Stimulated activated CD4-positive, alpha-beta T cell treated with anti-CD3 and anti-CD28 coated beads, TNF-alpha, amount 100 ng/mL, for 4 hours (primary cell): ENCODE measurements at regions not wholly inside any gene's neighbourhood (a gene's known extent, or its start where the extent isn't known, plus 50 kb on each side); places are given as distances from the start of the nearest gene placed in this dataset.

Experiments used
- DNase-seq, 3 experiments: peaks; one replicate each; pipeline ENCODE4 v3.0.0-alpha.2; 2020; ENCODE audit warnings: low read depth in 3 of 3

DNA sequence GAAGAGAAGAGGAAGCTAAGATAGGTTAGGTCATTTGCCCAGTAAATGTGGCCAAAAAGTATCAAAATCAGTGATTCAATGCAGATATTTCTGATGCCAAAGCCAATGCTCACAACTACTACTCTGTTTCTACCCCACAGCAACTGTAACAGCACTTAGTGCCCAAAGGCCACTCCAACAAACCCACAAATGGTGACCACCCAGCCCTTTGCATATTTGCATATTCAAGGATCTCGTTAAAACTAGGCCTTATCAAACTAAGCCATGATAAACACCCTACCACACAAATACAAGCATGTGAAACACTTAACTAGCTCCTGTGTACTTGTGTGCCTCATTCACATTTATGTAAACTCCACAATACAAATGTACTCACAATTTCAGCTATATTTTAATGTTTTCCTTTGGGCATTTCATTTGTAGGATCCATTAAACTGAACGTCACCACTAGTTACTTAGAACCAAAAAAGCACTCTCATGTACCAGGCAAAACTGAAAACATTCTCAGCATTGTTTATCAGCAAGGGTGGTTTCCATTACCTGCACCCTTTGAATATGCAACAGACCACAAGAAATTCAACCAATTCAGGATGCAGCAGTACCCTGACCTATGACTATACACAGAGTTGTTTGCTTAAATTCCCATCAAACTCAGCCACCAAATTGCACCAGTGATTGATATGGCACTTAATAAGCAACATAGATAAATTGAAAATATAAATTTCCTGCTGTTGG is 111.2 kb upstream of the STT3B start:
- DNase-seq = no peak

DNA sequence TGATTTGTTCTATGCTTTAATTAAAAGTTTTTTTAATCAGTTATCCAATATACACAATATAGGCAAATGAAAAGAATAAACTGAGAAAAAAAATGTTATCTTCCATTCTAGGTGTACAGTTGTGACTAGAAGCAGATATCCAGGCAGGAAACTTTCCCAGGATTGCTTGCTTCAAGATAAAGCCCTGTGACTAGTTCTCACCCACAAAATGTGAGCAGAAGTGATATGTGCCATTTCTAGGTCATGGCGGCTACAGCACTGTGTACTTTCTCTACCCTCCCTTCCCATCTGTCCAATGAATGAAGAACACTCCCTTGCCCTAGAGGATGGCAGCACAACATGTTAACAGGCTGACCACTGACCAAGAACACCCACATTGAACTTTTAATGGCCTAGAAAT is 110.5 kb upstream of the STT3B start:
- DNase-seq = no peak

DNA sequence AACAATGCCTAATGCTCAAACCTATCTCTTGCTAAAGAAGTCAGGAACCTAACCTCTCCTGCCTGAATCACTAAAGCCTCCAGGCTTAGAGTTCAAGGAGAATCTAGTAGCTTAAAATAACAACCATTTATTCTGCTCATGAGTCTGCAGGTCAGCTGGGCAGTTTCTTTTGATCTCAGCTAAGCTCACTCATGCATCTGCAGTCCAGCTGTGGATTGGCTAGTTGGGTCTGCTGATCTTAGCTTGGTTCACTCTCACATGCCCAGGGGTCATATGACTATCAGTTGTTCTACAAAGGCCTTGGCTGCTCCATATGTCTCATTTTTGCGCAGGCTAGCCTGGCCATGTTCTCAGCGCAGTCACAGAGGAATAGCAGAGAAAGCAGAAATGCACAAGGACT is 109.2 kb upstream of the STT3B start:
- no peak for DNase-seq

DNA sequence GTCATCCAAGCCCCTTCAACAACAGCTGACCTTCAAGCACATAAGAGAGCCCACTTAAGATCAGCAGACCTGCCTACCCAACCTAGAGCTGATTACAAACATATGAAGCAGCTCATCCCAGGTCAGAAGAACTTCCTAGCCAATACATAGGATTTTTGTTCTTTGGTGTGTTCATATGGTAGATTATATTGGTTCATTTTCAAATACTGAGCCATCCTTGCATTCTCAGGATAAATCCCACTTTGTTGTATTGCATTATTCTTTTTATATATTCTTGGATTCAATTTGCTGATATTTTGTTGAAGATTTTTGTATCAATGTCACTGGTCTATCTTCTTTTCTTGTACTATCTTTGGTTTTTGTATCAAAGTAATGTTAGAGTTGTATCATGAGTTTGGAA is 107.3 kb upstream of the STT3B start:
- no peak for DNase-seq

GRCh38 chr3:31427623-31428022 is 105.1 kb upstream of the STT3B start:
- DNase-seq = no peak

GRCh38 chr3:31431321-31431720 is 101.4 kb upstream of the STT3B start:
- DNase-seq = no peak

DNA sequence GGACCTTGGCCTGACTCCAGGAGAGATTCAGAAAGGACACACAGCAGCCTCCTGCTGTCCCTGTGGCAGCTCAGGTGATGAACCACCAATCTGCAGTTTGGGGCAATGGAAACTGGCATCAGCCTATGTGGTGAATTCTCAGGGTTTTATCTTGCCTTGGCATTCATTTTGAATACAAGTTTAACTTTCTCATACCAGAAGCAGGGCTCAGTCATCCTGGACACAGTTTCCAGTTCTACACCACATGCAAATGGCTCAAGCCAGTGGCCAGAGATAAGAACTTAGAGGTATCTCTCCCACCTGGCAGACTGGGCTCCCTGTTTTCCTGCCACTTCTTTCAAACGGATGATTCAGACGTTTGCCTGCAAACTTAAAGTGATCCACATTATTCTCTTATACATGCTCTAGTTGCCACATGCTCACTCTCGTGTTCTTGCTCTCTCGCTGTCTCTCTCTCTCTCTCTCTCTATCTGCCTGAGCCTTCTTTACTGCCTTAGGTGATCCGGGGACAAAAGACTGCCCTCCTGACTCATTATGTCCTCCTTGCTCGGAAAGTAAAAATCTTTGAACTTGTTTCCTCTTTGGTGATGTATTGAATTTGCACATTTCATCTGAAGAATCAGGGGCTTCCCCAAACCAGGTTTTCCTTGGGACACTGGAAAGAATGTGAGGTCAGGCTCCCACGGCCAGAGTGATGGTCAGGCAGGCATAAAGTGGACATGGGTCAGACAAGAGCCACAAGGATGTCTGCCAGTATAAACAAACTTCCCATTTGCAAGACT is 99.6 kb upstream of the STT3B start:
- no peak for DNase-seq

DNA sequence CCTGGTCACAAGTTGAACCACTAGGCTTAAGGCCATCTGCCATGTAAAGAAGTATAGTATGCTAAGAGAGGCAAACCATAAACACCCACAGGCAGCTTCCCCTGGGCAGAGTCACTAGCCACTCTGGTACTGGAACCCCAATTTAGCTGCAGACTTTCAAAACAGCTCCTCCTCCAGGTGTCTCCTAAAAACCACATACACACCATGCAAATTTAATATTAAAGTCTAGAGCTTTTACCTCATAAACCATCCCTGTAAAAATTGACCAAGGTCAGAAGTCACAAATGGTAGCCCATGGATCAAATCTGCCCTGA is 99.1 kb upstream of the STT3B start:
- DNase-seq = no peak

DNA sequence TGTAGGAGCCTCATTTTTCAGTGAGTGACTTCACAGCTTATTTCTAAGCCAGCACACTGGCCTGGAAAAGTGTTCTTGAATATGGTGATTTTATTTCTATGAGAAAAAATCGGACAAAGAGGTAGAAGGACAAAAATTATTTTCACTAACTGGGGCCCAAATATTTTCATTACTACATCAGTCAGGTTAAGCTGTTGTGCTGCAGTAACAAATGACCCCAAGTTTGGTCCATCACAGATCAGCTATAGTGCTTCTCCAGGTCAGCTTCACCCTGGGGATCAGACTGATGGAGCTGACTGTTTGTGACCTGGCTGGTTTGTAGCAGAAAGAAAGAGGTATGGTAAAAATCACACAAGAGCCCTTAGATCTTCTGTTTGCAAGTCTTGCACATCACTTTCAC is 97.9 kb upstream of the STT3B start:
- DNase-seq = no peak

GRCh38 chr3:31436830-31437229 is 95.9 kb upstream of the STT3B start:
- no peak for DNase-seq

GRCh38 chr3:31438742-31439141 is 94.0 kb upstream of the STT3B start:
- no peak for DNase-seq

DNA sequence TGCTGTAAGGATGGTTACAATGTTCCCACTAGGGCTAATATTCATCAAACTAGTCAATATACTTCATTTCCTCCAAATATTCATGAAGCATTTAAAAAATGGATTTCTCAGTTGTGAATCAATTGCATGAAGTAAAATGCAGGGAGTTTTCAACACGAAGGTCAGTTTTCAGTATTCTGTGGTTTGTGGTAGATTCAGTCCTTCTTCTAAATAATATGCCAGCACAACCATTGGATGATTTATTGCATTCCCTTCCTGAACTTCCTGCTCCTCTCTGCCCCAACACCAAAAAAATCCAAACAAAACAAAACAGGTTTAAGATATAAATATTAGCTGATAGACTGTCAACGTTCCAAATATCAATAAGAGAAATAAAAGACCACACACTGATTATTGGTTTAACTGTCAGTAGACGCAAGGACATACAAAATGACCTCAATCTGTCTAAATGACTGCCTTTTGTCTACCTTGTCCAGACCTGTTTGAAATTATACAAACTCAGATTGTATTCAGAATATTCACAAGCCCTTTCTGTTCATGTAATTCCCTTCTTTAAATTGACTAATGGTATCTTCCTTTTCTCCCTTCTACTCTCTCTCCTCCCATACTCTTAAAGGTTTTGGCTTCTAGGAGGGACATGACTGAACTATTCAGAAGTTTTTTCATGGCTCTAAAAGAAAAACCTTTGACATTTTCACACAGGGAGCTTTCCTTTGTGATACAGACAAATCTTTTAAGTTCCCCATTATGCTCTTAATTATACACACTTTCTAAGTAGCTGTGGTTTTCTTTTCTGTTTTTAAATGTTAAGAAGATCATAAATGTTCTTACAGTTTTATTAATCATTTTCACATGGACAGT is 92.6 kb upstream of the STT3B start:
- no peak for DNase-seq

DNA sequence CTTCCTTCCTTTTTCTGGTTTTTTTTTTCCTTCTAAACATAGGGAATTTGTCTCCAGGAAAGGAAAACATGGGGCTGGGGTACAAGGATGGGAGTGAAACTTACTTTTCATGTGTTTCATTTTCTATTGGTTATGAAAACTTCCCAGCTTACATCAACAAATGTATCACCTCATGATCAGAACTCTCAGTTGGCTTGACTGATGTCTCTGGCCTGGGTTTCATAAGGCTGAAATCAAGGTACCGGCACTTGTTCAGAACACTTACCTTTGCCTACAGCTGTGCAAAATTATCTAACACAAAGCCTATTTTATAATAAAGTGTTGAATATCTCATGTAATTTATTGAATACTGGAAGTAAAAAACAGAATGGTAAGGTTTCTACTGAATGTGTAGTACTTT is 91.8 kb upstream of the STT3B start:
- DNase-seq = no peak

DNA sequence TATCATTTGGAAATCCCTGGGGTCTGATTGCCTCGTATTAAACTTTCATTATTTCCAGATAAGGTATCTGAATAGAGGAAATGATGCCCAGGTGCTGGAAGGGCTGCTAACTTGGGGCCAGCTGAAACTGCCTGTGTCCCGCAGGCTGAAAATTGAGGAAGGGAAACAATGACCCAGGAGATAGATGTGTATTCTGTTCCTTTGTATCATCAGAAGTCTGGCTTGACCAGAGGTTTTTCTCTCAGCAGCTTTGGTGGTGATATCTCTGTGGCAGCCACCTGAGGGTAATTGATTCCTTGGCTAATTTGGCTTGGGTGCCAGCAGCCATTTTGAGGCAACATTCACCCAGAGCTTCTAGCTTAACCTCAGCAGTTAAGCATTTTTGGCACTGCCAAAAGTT is 90.0 kb upstream of the STT3B start:
- DNase-seq = no peak

DNA sequence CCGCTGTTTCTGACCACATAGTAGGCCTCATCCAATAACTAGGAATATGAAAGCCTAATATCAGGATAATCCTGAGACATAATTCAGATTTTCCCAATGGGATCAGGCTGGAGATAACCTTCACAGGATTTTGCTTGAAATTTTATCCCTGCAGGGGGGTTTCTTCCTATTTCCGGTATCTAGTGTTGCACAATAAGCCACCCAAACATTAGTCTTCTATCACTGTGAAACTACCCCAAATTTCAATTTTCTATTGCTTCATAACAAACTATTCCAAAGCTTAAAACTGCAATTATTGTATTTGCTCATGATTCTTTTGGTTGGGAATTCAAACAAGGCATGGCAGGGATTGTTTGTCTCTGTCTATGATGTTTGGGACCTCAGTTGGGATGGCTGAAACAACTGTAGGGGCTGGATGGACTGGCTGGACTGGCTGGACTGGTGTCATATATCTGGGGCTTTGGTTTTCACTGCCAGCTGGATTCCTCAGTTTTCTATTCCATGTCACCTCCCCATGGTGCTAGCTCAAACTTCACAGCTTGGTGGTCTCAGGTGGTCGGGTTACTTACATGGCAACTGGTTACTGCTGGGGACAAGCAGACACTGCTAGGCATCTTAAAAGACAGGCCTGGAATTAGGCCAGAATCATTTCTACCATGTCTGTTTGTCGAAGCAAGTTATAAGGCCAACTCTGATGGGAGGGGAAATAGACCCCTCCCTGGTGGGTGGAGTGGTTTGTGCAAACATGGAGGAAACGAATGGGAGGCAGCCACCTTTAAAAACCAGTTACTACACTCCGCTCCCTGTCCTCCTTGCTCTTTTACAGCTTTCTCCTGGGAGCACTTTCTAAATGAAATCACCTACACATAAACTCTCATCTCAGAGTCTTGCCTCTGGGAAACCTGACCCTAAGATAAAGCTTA is 88.2 kb upstream of the STT3B start:
- DNase-seq = no peak

- DNase-seq = no peak
Measured at GRCh38 chr3:31445701-31446100, 87.0 kb upstream of the STT3B start.

GRCh38 chr3:31448035-31448881 is 84.5 kb upstream of the STT3B start:
- DNase-seq = no peak

GRCh38 chr3:31448882-31449243 is 83.9 kb upstream of the STT3B start:
- DNase-seq = no peak

GRCh38 chr3:31449318-31449717 is 83.4 kb upstream of the STT3B start:
- DNase-seq = no peak

DNA sequence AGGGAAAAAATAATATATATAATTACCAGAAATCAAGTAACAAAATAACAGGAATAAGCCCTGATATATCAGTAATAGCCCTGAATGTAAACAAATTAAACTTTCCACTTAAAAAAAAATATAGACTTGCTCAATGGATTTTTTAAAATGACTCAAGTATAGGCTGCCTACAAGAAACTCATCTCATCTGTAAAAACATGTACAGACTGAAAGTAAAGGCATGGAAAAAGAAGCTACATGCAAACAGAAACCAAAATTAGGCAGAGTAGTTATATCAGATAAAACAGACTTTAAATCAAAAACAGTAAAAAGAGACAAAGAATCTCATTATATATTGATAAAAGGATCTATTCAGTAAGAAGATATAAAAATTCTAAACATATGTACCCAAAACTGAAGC is 82.4 kb upstream of the STT3B start:
- no peak for DNase-seq
